ENCODE measurements at regions not wholly inside any gene's neighbourhood (a gene's known extent, or its start where the extent isn't known, plus 50 kb on each side); places are given as distances from the start of the nearest gene placed in this dataset.

- TF ChIP-seq CTCF (IDR thresholded peaks at IDR 0.05; ENCODE audit: control extremely low read depth, extremely low read depth, low read depth, missing control alignments): no peak
- POLR2A ChIA-PET: interaction anchor here (0.6 kb wide), 1 partner anchor 31 kb away, joined by 3 read pairs; no protein-coding TSS in a partner anchor
- CTCF ChIA-PET: interaction anchor here (0.8 to 3.0 kb wide), 8 partner anchors 9 to 126 kb away, joined by 3 to 13 read pairs (median 5); no protein-coding TSS in a partner anchor
- no peak for DNase-seq (ENCODE audit: extremely low spot score)
Observed at GRCh38 chr2:196247976-196248280, 76.5 kb upstream of the STK17B start.

- TF ChIP-seq CTCF (IDR thresholded peaks at IDR 0.05; ENCODE audit: control extremely low read depth, extremely low read depth, low read depth, missing control alignments): no peak
- ChIA-PET POLR2A (interaction anchor here (0.6 kb wide), 1 partner anchor 30 kb away, joined by 3 read pairs; no protein-coding TSS in a partner anchor), CTCF (interaction anchor here (0.8 to 3.0 kb wide), 11 partner anchors 10 to 205 kb away, joined by 3 to 13 read pairs (median 4); no protein-coding TSS in a partner anchor)
- no peak for DNase-seq (ENCODE audit: extremely low spot score)
Observed at GRCh38 chr2:196248467-196249094, 77.2 kb upstream of the STK17B start.

- no peak for DNase-seq (ENCODE audit: extremely low spot score)
- no peak for TF ChIP-seq CTCF (IDR thresholded peaks at IDR 0.05; ENCODE audit: control extremely low read depth, extremely low read depth, low read depth, missing control alignments)
- CTCF ChIA-PET: interaction anchor here (0.9 to 3.0 kb wide), 7 partner anchors 11 to 205 kb away, joined by 3 to 13 read pairs (median 4); no protein-coding TSS in a partner anchor
- POLR2A ChIA-PET: no interaction called here
Observed at GRCh38 chr2:196249171-196249570, 77.8 kb upstream of the STK17B start.

GRCh38 chr2:196249860-196250259 lies 78.5 kb upstream of the STK17B start:
- DNase-seq (ENCODE audit: extremely low spot score): peak; percentile 36
- peak; percentile 8 for TF ChIP-seq CTCF (IDR thresholded peaks at IDR 0.05; ENCODE audit: control extremely low read depth, extremely low read depth, low read depth, missing control alignments)
- POLR2A ChIA-PET: interaction anchor here (0.6 kb wide), 1 partner anchor 10 kb away, joined by 3 read pairs; no protein-coding TSS in a partner anchor
- CTCF ChIA-PET: interaction anchor here (0.9 to 3.0 kb wide), 2 partner anchors 11 to 16 kb away, joined by 3 to 13 read pairs; no protein-coding TSS in a partner anchor

GRCh38 chr2:196251132-196251531 lies 79.8 kb upstream of the STK17B start:
- no peak for TF ChIP-seq CTCF (IDR thresholded peaks at IDR 0.05; ENCODE audit: control extremely low read depth, extremely low read depth, low read depth, missing control alignments)
- no peak for DNase-seq (ENCODE audit: extremely low spot score)
- POLR2A ChIA-PET: no interaction called here
- CTCF ChIA-PET: interaction anchor here (1.2 to 1.4 kb wide), 2 partner anchors 26 to 61 kb away, joined by 3 to 4 read pairs; no protein-coding TSS in a partner anchor

GRCh38 chr2:196252408-196253115 lies 81.2 kb upstream of the STK17B start:
- ChIA-PET POLR2A (interaction anchor here (0.6 kb wide), 1 partner anchor 83 kb away, joined by 10 read pairs; no protein-coding TSS in a partner anchor), CTCF (interaction anchor here (1.2 to 1.4 kb wide), 3 partner anchors 24 to 62 kb away, joined by 3 to 4 read pairs (median 4); no protein-coding TSS in a partner anchor)
- TF ChIP-seq CTCF (IDR thresholded peaks at IDR 0.05; ENCODE audit: control extremely low read depth, extremely low read depth, low read depth, missing control alignments): no peak
- DNase-seq (ENCODE audit: extremely low spot score): no peak

Data from GM10248 (cell line).